Psoas muscle (tissue), 7 donors: ENCODE measurements at regions not wholly inside any gene's neighbourhood (a gene's known extent, or its start where the extent isn't known, plus 50 kb on each side); places are given as distances from the start of the nearest gene placed in this dataset.

Experiments used
- ATAC-seq, 4 donors: fragments of 200-7000 bp; cut with Tn5 transposase; one replicate each; pipeline ENCODE4 v1.9.1; 2020; ENCODE audit warnings: moderate library complexity in 3 of 4, mild to moderate bottlenecking in 2 of 4
- DNase-seq, 2 donors: peaks; one replicate each; pipeline ENCODE4 v3.0.0-alpha.2; 2020
- H3K27ac ChIP-seq: fragments of 200-600 bp; one replicate; pipeline ENCODE4 v1.8.0; 2022
- H3K27me3 ChIP-seq, 3 donors: fragments of 200-600 bp in 1 of 3; one replicate each; pipeline versions ENCODE4 v1.6.1 to v1.8.0; 2013 to 2022; ENCODE audit warnings: low read length in 2 of 3, mild to moderate bottlenecking in 2 of 3, moderate library complexity in 1 of 3; ENCODE audit not compliant: insufficient read depth in 3 of 3
- H3K36me3 ChIP-seq, 2 donors: fragments of 200-600 bp in 1 of 2; one replicate each; pipeline versions ENCODE4 v1.6.1 to v1.8.0; 2013 to 2022; ENCODE audit warnings: low read depth in 1 of 2, mild to moderate bottlenecking in 1 of 2, moderate library complexity in 1 of 2; ENCODE audit not compliant: insufficient read depth in 1 of 2
- H3K4me1 ChIP-seq: fragments of 200-600 bp; one replicate; pipeline ENCODE4 v1.8.0; 2022
- H3K4me3 ChIP-seq: fragments of 200-600 bp; one replicate; pipeline ENCODE4 v1.8.0; 2022; ENCODE audit warnings: mild to moderate bottlenecking
- H3K9me3 ChIP-seq: fragments of 200-600 bp; one replicate; pipeline ENCODE4 v1.8.0; 2022
- CTCF ChIP-seq: fragments of 200-600 bp; IDR thresholded peaks from one replicate; pipeline ENCODE4 v1.8.0; 2022; ENCODE audit warnings: antibody characterized with exemption
- WGBS, 3 donors: extraction: QIAGEN DNeasy Blood & Tissue Kit; methylation state at CpG; one replicate each; pipeline versions ENCODE4 v1.1.6 to v1.1.7; 2013; 5-methylcytosine and 5-hydroxymethylcytosine counted together
- intact Hi-C, 2 donors: fragments of 100-400 bp; cut with DNase I; formaldehyde crosslinking; loops; one replicate each; pipeline versions ENCODE4 v1.11.0 to v1.14.2; 2022
- donor health status: healthy with polysubstance abuse.
- donor health status: DM: no; HTN: no; CAD: no; lungs with moderate emphysema.
- donor health status: Bipolar disorder and iron deficiency.
- donor health status: healthy.
- donor health status: DM: yes; HTN: yes; CAD: no.
- donor health status: DM: no; HTN: no; CAD: no.
- donor health status: DM: yes; HTN: yes; CAD: no.

- TF ChIP-seq CTCF = no peak
- Histone ChIP-seq H3K27me3 (no peaks in the 10 kb centered on the region), H3K9me3 (no peaks in the 10 kb centered on the region), H3K27ac (no peak overlapping the region), H3K4me1 (peaks cover 20% of the 10 kb centered on the region), H3K36me3 (no peaks in the 10 kb centered on the region), H3K4me3 (no peak overlapping the region)
- ATAC-seq = no peak
- DNase-seq = no peak
- intact Hi-C loops = no loop called here
- 93 to 95% (median 94%) methylated on average over 11 of the region's 11 CpGs for WGBS, 3 donors
These were observed 72.5 kb downstream of the RGS12 start for GRCh38 chr4:3365326-3365725.

- H3K27ac ChIP-seq = no peak overlapping the region
- no peaks in the 10 kb centered on the region for H3K9me3 ChIP-seq
- DNase-seq = no peak
- TF ChIP-seq CTCF = no peak
- intact Hi-C loops = no loop called here
- no peak overlapping the region for H3K4me3 ChIP-seq
- no peak for ATAC-seq
- no peaks in the 10 kb centered on the region for H3K27me3 ChIP-seq
- peaks cover 23% of the 10 kb centered on the region for H3K4me1 ChIP-seq
- H3K36me3 ChIP-seq = no peaks in the 10 kb centered on the region
- 93 to 94% (median 94%) methylated on average over 30 of the region's 30 CpGs for WGBS, 3 donors
These were observed 73.3 kb downstream of the RGS12 start for GRCh38 chr4:3365871-3366842.

GRCh38 chr4:3366893-3367775, 74.3 kb downstream of the RGS12 start:
- H3K9me3 ChIP-seq = no peaks in the 10 kb centered on the region
- WGBS, 3 donors = 88 to 94% (median 91%) methylated on average over 30 of the region's 30 CpGs
- H3K27me3 ChIP-seq = no peaks in the 10 kb centered on the region
- ATAC-seq = no peak
- no peak for TF ChIP-seq CTCF
- no peak for DNase-seq
- H3K27ac ChIP-seq = no peak overlapping the region
- H3K4me1 ChIP-seq = peaks cover 23% of the 10 kb centered on the region
- intact Hi-C loops = no loop called here
- H3K36me3 ChIP-seq = no peaks in the 10 kb centered on the region
- H3K4me3 ChIP-seq = no peak overlapping the region

- Histone ChIP-seq H3K27ac (no peak overlapping the region), H3K36me3 (no peaks in the 10 kb centered on the region), H3K4me3 (no peak overlapping the region), H3K4me1 (peaks cover 23% of the 10 kb centered on the region), H3K27me3 (no peaks in the 10 kb centered on the region), H3K9me3 (no peaks in the 10 kb centered on the region)
- 94 to 97% (median 95%) methylated on average over 12 of the region's 12 CpGs for WGBS, 3 donors
- DNase-seq = no peak
- no peak for TF ChIP-seq CTCF
- intact Hi-C loops = no loop called here
- no peak for ATAC-seq
These were observed 73.9 kb upstream of the HGFAC start for GRCh38 chr4:3367866-3368265.
